GM21786 (cell line): ENCODE measurements at regions not wholly inside any gene's neighbourhood (a gene's known extent, or its start where the extent isn't known, plus 50 kb on each side); places are given as distances from the start of the nearest gene placed in this dataset.
"Not testable (repeated sequence)": the region's sequence is repeated elsewhere in the genome, so short reads cannot be mapped to it uniquely, and the experiment has no call there.

Experiments used
- ATAC-seq: cut with Tn5 transposase; IDR thresholded peaks from one replicate; pipeline ENCODE4 v1.9.1; 2021; ENCODE audit not compliant: unreplicated experiment

GRCh38 chr1:9440763-9441194, 98.5 kb upstream of the SLC25A33 start:
- no peak for ATAC-seq

DNA sequence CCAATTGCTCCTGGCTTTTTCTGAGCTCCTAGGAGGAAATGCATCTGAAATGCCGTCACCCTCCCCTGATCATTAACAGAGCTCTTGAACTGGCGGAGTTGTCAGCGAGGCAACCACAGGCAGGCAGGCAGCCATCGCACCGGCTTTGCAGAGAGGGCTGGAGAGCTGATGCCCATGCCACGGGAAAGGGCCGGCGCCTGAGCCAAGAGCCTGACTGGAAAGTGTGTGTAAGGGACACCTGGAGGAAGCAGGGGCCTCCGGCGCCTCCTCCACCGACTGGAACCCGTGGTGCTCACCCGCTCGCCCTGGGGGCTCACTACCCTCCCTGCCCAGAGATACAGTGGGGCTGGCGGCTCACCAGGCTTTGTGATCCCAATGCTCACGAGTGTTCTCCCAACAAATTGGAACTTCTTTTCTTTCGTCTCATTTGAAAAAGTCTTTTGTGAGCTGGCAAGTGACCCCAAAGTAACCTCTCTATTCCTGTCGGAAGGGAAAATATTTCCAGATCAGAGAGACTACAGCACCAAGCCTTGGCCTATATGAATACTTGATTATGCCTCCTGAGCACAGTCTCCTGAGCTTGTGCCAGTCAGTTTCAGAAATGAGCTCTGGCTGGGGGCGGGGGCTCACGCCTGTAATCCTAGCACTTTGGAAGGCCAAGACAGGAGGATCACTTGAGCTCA, 97.7 kb upstream of the SLC25A33 start:
- ATAC-seq: no peak

- ATAC-seq: no peak
These were observed 96.9 kb upstream of the SLC25A33 start for GRCh38 chr1:9442278-9442846.

DNA sequence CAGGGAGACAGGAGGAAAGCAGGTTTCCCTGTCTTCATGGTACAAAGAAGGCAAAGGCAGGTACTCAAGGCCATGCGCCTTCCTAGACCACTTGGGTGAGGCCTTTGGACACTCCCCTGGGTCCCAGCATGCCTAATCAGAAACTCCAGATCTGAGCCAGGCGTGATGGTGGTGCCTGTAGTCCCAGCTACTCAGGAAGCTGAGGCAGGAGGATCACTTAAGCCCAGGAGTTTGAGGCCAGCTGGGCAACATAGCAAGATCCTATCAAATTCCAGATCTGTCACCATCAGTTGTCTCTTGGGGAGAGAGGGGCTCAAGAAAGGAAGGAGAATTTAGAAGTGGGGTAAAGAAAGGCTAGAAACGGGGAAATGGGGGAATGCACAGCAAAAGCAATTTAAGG, 96.3 kb upstream of the SLC25A33 start:
- ATAC-seq: no peak

- ATAC-seq: no peak
These were observed 95.3 kb upstream of the SLC25A33 start for GRCh38 chr1:9443913-9444445.

GRCh38 chr1:9444532-9444931, 94.7 kb upstream of the SLC25A33 start:
- no peak for ATAC-seq

DNA sequence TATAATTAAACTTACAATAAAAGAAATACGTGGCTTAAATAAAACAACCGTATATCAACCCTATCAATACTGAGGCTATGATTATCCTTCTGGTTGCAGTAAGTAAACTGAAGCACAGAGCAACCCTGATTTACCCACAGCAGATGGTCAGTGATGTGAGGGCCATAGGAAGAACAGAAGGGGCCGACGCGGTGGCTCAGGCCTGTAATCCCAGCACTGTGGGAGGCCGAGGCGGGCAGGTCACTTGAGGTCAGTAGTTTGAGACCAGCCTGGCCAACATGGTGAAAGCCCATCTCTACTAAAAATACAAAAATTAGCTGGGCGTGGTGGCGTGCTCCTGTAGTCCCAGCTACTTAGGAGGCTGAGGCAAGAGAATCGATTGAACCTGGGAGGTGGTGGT, 94.2 kb upstream of the SLC25A33 start:
- ATAC-seq: not testable (repeated sequence)

- no peak for ATAC-seq
These were observed 91.9 kb upstream of the SLC25A33 start for GRCh38 chr1:9447215-9447960.

GRCh38 chr1:9448132-9449109, 90.8 kb upstream of the SLC25A33 start:
- no peak for ATAC-seq

- ATAC-seq: no peak
These were observed 90.1 kb upstream of the SLC25A33 start for GRCh38 chr1:9449110-9449627.

- ATAC-seq: no peak
These were observed 89.1 kb upstream of the SLC25A33 start for GRCh38 chr1:9449976-9450696.

DNA sequence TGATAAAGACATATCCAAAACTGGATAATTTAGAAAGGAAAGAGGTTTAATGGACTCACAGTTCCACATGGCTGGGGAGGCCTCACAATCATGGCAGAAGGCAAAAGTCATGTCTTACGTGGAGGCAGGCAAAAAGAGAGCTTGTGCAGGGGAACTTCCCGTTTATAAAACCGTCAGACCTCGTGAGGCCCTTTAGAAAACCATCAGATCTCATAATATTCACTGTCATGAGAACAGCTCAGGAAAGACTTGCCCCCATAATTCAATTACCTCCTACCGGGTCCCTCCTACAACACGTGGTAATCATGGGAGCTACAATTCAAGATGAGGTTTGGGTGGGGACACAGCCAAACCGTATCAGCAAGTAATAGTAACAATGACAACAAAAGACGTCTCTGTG, 88.2 kb upstream of the SLC25A33 start:
- no peak for ATAC-seq

- ATAC-seq: no peak
These were observed 86.6 kb upstream of the SLC25A33 start for GRCh38 chr1:9452516-9453140.

GRCh38 chr1:9453375-9453774, 85.9 kb upstream of the SLC25A33 start:
- no peak for ATAC-seq

DNA sequence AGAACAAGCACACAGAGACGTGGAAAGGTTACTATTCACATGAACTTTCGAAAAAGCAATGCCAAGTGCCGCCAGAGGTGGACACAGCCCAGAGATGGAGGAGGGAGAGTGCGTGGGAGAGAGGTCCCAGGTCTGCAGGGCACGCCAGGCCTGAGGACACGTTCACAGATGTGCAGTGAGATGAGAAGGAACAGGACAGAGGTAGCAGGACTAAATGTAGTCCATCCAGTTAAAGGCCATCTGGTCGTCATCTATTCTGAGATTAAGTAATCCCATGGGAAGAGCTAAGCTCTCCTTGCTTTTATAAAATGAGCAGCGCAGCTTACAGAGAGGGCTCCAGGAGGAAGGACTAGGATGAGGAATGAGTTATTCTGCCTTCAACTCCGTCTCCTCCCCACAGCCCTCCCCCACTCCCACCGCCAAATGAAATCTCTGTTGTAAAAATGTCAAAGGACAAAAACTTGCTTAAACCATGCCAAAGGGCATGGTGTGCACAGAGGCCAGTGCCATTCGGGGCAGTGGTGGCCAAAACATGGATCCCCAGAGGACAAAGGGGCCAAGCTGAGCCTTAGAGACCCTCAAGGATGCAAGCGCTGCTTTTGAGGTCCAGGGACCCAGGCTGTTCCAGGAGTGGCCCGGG, 85.4 kb upstream of the SLC25A33 start:
- ATAC-seq: no peak

GRCh38 chr1:9454494-9455066, 84.7 kb upstream of the SLC25A33 start:
- no peak for ATAC-seq

GRCh38 chr1:9455487-9456234, 83.6 kb upstream of the SLC25A33 start:
- no peak for ATAC-seq

GRCh38 chr1:9456833-9457232, 82.4 kb upstream of the SLC25A33 start:
- ATAC-seq: no peak
